ENCODE measurements at regions not wholly inside any gene's neighbourhood (a gene's known extent, or its start where the extent isn't known, plus 50 kb on each side); places are given as distances from the start of the nearest gene placed in this dataset.

DNA sequence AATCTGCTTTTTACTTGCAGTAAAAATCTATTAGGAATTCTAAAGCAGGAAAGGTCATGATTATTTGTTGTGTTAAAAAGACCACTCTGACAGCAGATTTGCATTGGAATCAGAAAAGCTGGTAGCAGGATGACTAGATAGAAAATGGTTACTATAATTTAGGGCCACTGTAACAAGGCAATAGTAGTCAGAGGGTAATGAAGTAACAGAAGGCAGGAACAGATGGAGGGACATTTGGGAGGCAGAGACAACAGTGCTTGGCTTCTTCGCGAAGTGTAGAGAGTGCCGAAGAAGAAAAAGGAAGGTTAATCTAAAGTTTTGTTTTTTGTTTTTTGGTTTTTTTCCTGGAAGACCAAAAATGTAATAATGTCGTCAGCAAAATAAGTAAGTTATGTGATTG lies 129.8 kb upstream of the SLC5A12 start:
- H3K36me3 ChIP-seq (ENCODE audit: control insufficient read depth in 1 of 2, insufficient read depth in 2 of 2, low read depth in 1 of 2, low read length in 2 of 2), result no peaks in the 10 kb centered on the region
- no peak overlapping the region for H2BK120ac ChIP-seq (ENCODE audit: low read depth, low read length)
- H3K18ac ChIP-seq (ENCODE audit: low read depth in 1 of 2, low read length in 2 of 2), result no peak overlapping the region
- H3K9me3 ChIP-seq (ENCODE audit: control insufficient read depth, low read length), result no peaks in the 10 kb centered on the region
- peaks cover 1% of the 10 kb centered on the region for H3K4me1 ChIP-seq (ENCODE audit: control insufficient read depth, insufficient read depth, low read depth, low read length)
- no peaks in the 10 kb centered on the region for H3K27me3 ChIP-seq (ENCODE audit: control insufficient read depth in 1 of 2, insufficient read depth in 1 of 2, low read length in 2 of 2)
- no peak overlapping the region for H3K4me2 ChIP-seq (ENCODE audit: low read length, poor library complexity, severe bottlenecking)
- H2BK5ac ChIP-seq (ENCODE audit: low read depth, low read length, poor library complexity, severe bottlenecking), result no peak overlapping the region
- H3K4me3 ChIP-seq (ENCODE audit: insufficient read depth in 1 of 2, low read depth in 1 of 2, low read length in 2 of 2), result no peak overlapping the region
- no peak overlapping the region for H4K8ac ChIP-seq (ENCODE audit: low read length)
- no peak overlapping the region for H3K27ac ChIP-seq (ENCODE audit: low read length, poor library complexity, severe bottlenecking)
- H4K91ac ChIP-seq (ENCODE audit: low read length), result no peak overlapping the region
- no peak overlapping the region for H3K23ac ChIP-seq (ENCODE audit: low read length in 2 of 2)
- no peak overlapping the region for H3K9ac ChIP-seq (ENCODE audit: low read length)
- H3K4ac ChIP-seq (ENCODE audit: low read depth in 1 of 2, low read length in 2 of 2), result no peak overlapping the region
- no peak overlapping the region for H2BK12ac ChIP-seq (ENCODE audit: low read length in 2 of 2)
- 99% methylated on average over 4 of the region's 4 CpGs for WGBS
- H2AK5ac ChIP-seq (ENCODE audit: low read length, severe bottlenecking), result no peak overlapping the region
- no peak overlapping the region for H2AFZ ChIP-seq (ENCODE audit: low read depth, low read length)
- H2BK15ac ChIP-seq (ENCODE audit: low read depth, poor library complexity, severe bottlenecking), result no peak overlapping the region
- no peak overlapping the region for H3K14ac ChIP-seq (ENCODE audit: low read length in 2 of 2)
- DNase-seq, result no peak
- H3K79me1 ChIP-seq (replicated peaks; ENCODE audit: low read length, poor library complexity, severe bottlenecking), result no peaks in the 10 kb centered on the region

GRCh38 chr11:26858098-26858497 lies 135.8 kb upstream of the FIBIN start:
- no peak overlapping the region for H4K8ac ChIP-seq (ENCODE audit: low read length)

GRCh38 chr11:26859416-26859815 lies 134.5 kb upstream of the FIBIN start:
- H2AK5ac ChIP-seq (ENCODE audit: low read length, severe bottlenecking), result no peak overlapping the region
- no peaks in the 10 kb centered on the region for H3K36me3 ChIP-seq (ENCODE audit: control insufficient read depth in 1 of 2, insufficient read depth in 2 of 2, low read depth in 1 of 2, low read length in 2 of 2)
- H2BK5ac ChIP-seq (ENCODE audit: low read depth, low read length, poor library complexity, severe bottlenecking), result no peak overlapping the region
- H2BK120ac ChIP-seq (ENCODE audit: low read depth, low read length), result no peak overlapping the region
- WGBS, result 100% methylated on average over 2 of the region's 3 CpGs
- H3K9ac ChIP-seq (ENCODE audit: low read length), result no peak overlapping the region
- H4K91ac ChIP-seq (ENCODE audit: low read length), result no peak overlapping the region
- H3K9me3 ChIP-seq (ENCODE audit: control insufficient read depth, low read length), result no peaks in the 10 kb centered on the region
- H3K4me1 ChIP-seq (ENCODE audit: control insufficient read depth, insufficient read depth, low read depth, low read length), result no peaks in the 10 kb centered on the region
- no peak overlapping the region for H4K8ac ChIP-seq (ENCODE audit: low read length)
- H3K23ac ChIP-seq (ENCODE audit: low read length in 2 of 2), result no peak overlapping the region
- H3K4ac ChIP-seq (ENCODE audit: low read depth in 1 of 2, low read length in 2 of 2), result no peak overlapping the region
- no peak overlapping the region for H3K4me2 ChIP-seq (ENCODE audit: low read length, poor library complexity, severe bottlenecking)
- no peak for DNase-seq
- no peaks in the 10 kb centered on the region for H3K27me3 ChIP-seq (ENCODE audit: control insufficient read depth in 1 of 2, insufficient read depth in 1 of 2, low read length in 2 of 2)
- H3K14ac ChIP-seq (ENCODE audit: low read length in 2 of 2), result no peak overlapping the region
- H2BK15ac ChIP-seq (ENCODE audit: low read depth, poor library complexity, severe bottlenecking), result no peak overlapping the region
- H3K27ac ChIP-seq (ENCODE audit: low read length, poor library complexity, severe bottlenecking), result no peak overlapping the region
- H2BK12ac ChIP-seq (ENCODE audit: low read length in 2 of 2), result no peak overlapping the region
- no peaks in the 10 kb centered on the region for H3K79me1 ChIP-seq (replicated peaks; ENCODE audit: low read length, poor library complexity, severe bottlenecking)
- H2AFZ ChIP-seq (ENCODE audit: low read depth, low read length), result no peak overlapping the region
- H3K4me3 ChIP-seq (ENCODE audit: insufficient read depth in 1 of 2, low read depth in 1 of 2, low read length in 2 of 2), result no peak overlapping the region
- no peak overlapping the region for H3K18ac ChIP-seq (ENCODE audit: low read depth in 1 of 2, low read length in 2 of 2)

More at GRCh38 chr11:26858098-26858497, 135.8 kb upstream of the FIBIN start:
- H2AFZ ChIP-seq (ENCODE audit: low read depth, low read length), result no peak overlapping the region
- H3K27ac ChIP-seq (ENCODE audit: low read length, poor library complexity, severe bottlenecking), result no peak overlapping the region
- no peak overlapping the region for H2BK5ac ChIP-seq (ENCODE audit: low read depth, low read length, poor library complexity, severe bottlenecking)
- no peak overlapping the region for H2BK15ac ChIP-seq (ENCODE audit: low read depth, poor library complexity, severe bottlenecking)
- no peak overlapping the region for H2BK12ac ChIP-seq (ENCODE audit: low read length in 2 of 2)
- DNase-seq, result no peak
- no peaks in the 10 kb centered on the region for H3K27me3 ChIP-seq (ENCODE audit: control insufficient read depth in 1 of 2, insufficient read depth in 1 of 2, low read length in 2 of 2)
- H3K4me3 ChIP-seq (ENCODE audit: insufficient read depth in 1 of 2, low read depth in 1 of 2, low read length in 2 of 2), result no peak overlapping the region
- H3K18ac ChIP-seq (ENCODE audit: low read depth in 1 of 2, low read length in 2 of 2), result no peak overlapping the region
- no peak overlapping the region for H2AK5ac ChIP-seq (ENCODE audit: low read length, severe bottlenecking)
- H3K23ac ChIP-seq (ENCODE audit: low read length in 2 of 2), result no peak overlapping the region
- H3K9ac ChIP-seq (ENCODE audit: low read length), result no peak overlapping the region
- no peaks in the 10 kb centered on the region for H3K36me3 ChIP-seq (ENCODE audit: control insufficient read depth in 1 of 2, insufficient read depth in 2 of 2, low read depth in 1 of 2, low read length in 2 of 2)
- H4K91ac ChIP-seq (ENCODE audit: low read length), result no peak overlapping the region
- no peak overlapping the region for H3K14ac ChIP-seq (ENCODE audit: low read length in 2 of 2)
- no peaks in the 10 kb centered on the region for H3K9me3 ChIP-seq (ENCODE audit: control insufficient read depth, low read length)
- no peak overlapping the region for H3K4me2 ChIP-seq (ENCODE audit: low read length, poor library complexity, severe bottlenecking)
- H3K79me1 ChIP-seq (replicated peaks; ENCODE audit: low read length, poor library complexity, severe bottlenecking), result no peaks in the 10 kb centered on the region
- no peak overlapping the region for H2BK120ac ChIP-seq (ENCODE audit: low read depth, low read length)
- H3K4ac ChIP-seq (ENCODE audit: low read depth in 1 of 2, low read length in 2 of 2), result no peak overlapping the region
- no peaks in the 10 kb centered on the region for H3K4me1 ChIP-seq (ENCODE audit: control insufficient read depth, insufficient read depth, low read depth, low read length)

DNA sequence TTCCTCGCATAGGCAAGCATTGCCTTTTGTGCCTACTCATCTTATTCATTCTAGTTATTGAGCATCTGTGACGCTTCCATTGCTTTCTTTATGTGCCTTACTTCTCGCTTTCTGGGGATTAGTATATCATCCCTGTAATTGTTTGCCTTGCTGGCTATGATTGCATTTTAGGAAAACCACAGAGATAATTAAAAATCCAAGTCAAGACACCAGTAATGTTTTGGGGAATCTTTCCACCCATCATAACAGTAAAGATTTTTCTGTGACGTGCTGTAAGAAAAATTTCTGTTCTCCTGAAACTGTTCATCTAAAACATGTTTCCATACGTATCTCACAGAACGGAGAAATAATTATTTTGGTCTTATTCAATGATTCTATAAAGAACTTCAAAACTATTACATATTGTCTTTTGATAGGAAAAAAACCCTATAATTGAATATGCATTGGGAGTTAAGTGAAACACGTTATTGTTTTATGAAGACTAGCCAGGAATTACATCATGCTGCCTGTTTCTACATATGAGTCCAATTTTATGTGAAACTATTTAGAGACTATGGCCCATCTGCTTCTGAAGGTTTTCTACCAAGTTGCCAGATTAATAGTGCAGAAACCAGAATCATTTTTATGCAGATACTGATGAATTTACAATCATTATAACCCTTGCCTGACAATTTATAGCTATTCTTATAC lies 133.7 kb upstream of the FIBIN start:
- DNase-seq, result no peak
- WGBS, result 92% methylated on average over 5 of the region's 7 CpGs
- no peak overlapping the region for H2BK12ac ChIP-seq (ENCODE audit: low read length in 2 of 2)
- no peaks in the 10 kb centered on the region for H3K36me3 ChIP-seq (ENCODE audit: control insufficient read depth in 1 of 2, insufficient read depth in 2 of 2, low read depth in 1 of 2, low read length in 2 of 2)
- H3K79me1 ChIP-seq (replicated peaks; ENCODE audit: low read length, poor library complexity, severe bottlenecking), result no peaks in the 10 kb centered on the region
- no peak overlapping the region for H3K18ac ChIP-seq (ENCODE audit: low read depth in 1 of 2, low read length in 2 of 2)
- H2BK15ac ChIP-seq (ENCODE audit: low read depth, poor library complexity, severe bottlenecking), result no peak overlapping the region
- no peaks in the 10 kb centered on the region for H3K27me3 ChIP-seq (ENCODE audit: control insufficient read depth in 1 of 2, insufficient read depth in 1 of 2, low read length in 2 of 2)
- H4K91ac ChIP-seq (ENCODE audit: low read length), result no peak overlapping the region
- no peak overlapping the region for H2AFZ ChIP-seq (ENCODE audit: low read depth, low read length)
- no peak overlapping the region for H3K4me2 ChIP-seq (ENCODE audit: low read length, poor library complexity, severe bottlenecking)
- H3K4me3 ChIP-seq (ENCODE audit: insufficient read depth in 1 of 2, low read depth in 1 of 2, low read length in 2 of 2), result no peak overlapping the region
- H3K4me1 ChIP-seq (ENCODE audit: control insufficient read depth, insufficient read depth, low read depth, low read length), result no peaks in the 10 kb centered on the region
- H2BK5ac ChIP-seq (ENCODE audit: low read depth, low read length, poor library complexity, severe bottlenecking), result no peak overlapping the region
- H4K8ac ChIP-seq (ENCODE audit: low read length), result no peak overlapping the region
- no peak overlapping the region for H3K4ac ChIP-seq (ENCODE audit: low read depth in 1 of 2, low read length in 2 of 2)
- H3K23ac ChIP-seq (ENCODE audit: low read length in 2 of 2), result no peak overlapping the region
- no peak overlapping the region for H3K14ac ChIP-seq (ENCODE audit: low read length in 2 of 2)
- no peak overlapping the region for H2AK5ac ChIP-seq (ENCODE audit: low read length, severe bottlenecking)
- H3K9me3 ChIP-seq (ENCODE audit: control insufficient read depth, low read length), result no peaks in the 10 kb centered on the region
- H3K9ac ChIP-seq (ENCODE audit: low read length), result no peak overlapping the region
- H3K27ac ChIP-seq (ENCODE audit: low read length, poor library complexity, severe bottlenecking), result no peak overlapping the region
- H2BK120ac ChIP-seq (ENCODE audit: low read depth, low read length), result no peak overlapping the region

Data from mesenchymal stem cell (in vitro differentiated cells and primary cell).